HG02588 (cell line): ENCODE measurements at regions not wholly inside any gene's neighbourhood (a gene's known extent, or its start where the extent isn't known, plus 50 kb on each side); places are given as distances from the start of the nearest gene placed in this dataset.

ENCODE experiments used
- ATAC-seq: cut with Tn5 transposase; IDR thresholded peaks from one replicate; pipeline ENCODE4 v1.9.1; 2021; ENCODE audit warnings: mild to moderate bottlenecking, moderate library complexity; ENCODE audit not compliant: unreplicated experiment

DNA sequence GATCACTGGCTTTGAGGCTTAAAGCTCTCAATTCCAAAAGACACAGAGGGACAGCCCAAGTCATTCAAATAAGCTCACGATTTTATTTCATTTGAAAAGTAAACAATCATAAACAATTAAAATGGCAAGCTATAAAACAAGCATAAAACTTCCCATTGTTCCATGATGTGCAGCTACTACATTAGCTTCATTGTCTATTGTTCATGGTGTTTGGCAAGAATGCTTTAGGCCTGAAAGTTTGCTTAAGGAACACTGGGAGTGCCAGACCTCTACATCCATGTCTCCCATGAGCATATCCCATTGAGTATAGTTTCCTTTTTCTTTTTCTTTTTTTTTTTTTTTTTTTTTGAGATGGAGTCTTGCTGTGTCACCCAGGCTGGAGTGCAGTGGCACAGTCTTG is 286.1 kb upstream of the ESRRG start:
- no peak for ATAC-seq

DNA sequence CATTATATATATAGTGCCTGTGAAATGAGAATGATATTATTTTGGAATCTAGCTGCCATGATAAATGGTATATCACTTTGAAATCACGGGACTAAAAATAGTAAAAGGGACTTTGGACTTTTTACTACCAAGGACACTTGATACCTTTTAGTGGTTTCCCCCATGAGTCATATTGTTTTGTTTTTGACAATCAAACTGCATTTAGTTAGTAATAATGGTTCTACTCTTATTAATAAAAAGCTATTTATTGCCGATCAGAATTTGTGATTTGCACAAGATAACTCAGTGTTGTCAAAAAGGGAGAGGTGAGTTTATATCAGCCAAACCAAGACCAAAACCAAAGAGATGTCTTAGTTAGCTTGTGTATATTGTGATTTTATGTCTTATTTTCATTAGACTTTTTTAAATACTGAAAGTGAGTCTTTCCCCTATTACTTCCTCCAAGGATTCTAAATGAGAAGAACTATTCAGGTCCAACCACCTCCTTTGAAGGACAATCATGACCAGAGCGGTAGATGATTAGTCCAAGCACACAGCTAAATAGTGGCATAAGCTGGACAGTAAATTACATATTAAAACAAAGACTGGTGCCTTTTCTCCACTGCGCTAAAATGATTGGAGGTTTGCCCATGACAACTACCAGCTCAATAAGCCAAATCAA is 281.7 kb upstream of the ESRRG start:
- ATAC-seq, result no peak

DNA sequence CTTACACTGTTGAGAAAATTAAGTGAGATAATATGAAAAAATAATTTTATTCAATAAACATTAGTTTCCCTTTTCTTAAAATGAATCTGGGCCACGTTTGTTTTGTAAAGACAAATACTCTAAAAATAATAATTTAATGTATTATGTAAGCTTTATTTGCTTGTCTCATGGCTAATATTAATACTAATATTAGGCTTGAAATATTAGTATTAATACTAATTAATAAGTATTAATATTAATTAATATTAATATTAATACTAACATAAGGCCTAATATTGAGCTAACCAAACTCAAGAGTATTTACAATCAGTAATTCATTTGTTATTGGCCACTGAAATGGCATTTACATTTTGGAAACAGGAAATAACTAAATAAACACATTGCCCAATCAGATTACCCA is 280.1 kb upstream of the ESRRG start:
- ATAC-seq, result no peak

GRCh38 chr1:216997831-216998230 is 274.6 kb upstream of the ESRRG start:
- no peak for ATAC-seq

GRCh38 chr1:216997069-216997468 is 273.8 kb upstream of the ESRRG start:
- no peak for ATAC-seq

- no peak for ATAC-seq
Observed at GRCh38 chr1:216984536-216984935, 261.3 kb upstream of the ESRRG start.

DNA sequence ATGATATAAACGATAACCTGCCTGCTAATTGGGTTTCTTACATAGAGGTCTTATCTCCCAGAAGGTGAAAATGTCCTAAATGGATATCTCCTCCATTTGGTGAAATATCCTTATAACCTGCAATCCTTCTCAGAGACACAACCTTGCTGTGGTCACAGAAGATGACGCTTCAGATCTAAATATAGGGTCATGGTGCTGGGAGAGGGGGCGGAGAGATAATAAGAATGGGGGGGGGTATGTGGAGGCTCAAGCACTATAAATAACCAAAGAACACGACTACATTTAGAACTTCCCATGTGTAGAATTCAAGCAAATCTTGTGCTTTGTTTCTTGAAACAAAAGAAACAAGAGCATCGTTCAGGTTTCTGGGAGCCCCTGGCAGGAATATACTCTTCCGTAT is 260.6 kb upstream of the ESRRG start:
- no peak for ATAC-seq

DNA sequence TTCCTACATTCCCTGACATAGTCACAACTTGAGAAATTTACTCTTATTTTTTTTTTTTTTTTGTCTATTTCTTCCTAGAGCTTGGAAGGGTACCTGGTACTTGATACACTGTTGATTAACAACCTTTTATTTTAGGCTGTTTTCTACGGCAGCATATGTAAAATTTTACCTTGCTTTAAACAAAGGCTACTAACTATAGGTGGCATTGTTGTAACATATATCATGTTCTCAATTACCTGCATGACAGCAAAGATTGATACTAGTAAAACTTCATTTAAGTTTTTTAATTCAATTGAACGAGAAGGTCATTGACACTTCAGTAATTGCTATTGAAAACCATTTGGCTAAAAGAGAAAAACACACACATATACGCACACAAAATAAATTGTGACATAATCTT is 238.3 kb upstream of the ESRRG start:
- ATAC-seq, result no peak

DNA sequence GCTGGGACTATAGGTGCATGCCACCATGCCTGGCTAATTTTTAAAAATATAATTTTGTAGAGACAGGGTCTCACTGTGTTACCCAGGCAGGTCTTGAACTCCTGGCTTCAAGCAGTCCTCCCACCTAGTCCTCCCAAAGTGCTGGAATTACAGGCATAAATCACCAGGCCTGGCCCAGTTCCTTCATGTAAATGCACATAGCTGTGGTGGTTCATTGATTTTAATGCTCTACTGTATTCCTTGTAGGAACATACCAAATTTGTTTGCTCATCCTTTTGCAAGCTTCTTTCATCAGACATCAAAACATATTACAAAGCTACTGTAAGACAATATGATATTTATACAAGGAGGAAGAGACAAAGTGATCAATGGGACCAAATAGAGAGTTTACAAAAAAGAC is 237.5 kb upstream of the ESRRG start:
- ATAC-seq, result no peak

DNA sequence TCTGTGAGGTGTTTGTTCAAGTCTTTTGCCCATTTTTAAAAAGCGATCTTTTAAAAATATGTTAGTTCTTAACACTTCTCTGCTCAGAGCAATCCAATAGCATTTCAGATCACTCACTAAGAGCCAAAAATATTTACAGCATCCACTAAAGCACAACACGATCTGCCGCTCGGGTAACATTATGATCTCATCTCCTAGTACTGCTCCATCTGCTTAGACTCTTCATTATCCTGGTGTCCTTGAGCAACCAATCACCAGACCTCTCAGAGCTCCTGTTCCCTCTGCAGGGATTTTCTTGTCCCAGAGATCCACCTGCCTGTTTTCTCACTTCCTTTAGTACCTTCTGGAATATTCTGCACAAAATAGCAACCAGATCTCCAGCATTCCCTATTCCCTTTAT is 235.3 kb upstream of the ESRRG start:
- ATAC-seq, result no peak

DNA sequence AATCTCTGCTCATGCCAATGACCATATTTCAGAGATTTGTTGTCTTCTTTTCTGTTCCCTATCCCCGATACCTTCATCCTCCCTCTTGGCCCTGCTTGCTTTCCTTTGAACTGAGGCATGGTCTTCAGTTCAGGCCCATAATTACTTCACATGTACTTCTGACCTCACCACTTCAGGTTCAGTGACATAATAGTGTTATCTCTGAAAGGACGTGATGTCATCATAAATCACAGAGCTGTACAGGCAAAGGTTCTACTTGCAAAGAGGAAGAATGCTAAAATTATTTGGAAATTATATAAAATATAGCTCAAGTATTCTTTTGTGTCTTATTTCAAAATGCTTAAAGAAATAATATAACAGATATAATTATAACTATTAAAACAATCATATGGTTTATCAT is 230.3 kb upstream of the ESRRG start:
- no peak for ATAC-seq

- ATAC-seq, result no peak
Observed at GRCh38 chr1:216952864-216953263, 229.6 kb upstream of the ESRRG start.

DNA sequence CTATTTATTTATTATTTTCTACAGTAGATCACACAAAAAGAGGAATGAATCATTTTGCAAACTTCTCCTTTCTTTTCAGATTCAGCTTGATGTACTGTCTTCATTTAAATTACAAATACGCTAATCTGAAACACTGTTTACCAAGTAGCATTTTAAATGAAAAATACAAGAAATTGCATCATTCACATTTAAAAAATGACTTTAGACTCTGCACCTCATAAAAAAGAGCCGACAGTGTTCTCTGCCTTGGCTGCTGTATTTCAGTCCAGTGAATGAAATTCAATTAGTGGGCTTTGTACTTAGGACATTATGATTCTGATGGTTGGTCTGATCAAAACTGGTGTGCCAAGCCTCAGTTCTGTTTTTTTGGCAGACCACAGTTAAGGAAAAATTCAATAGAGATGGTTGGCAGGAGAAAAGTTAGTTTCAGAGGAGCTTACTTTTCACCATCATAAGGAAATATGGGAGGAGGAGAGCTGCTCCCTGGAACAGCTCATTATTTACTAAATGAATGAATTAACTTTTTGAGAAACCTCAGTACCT is 222.4 kb upstream of the ESRRG start:
- no peak for ATAC-seq

GRCh38 chr1:216944864-216945510 is 221.8 kb upstream of the ESRRG start:
- no peak for ATAC-seq

DNA sequence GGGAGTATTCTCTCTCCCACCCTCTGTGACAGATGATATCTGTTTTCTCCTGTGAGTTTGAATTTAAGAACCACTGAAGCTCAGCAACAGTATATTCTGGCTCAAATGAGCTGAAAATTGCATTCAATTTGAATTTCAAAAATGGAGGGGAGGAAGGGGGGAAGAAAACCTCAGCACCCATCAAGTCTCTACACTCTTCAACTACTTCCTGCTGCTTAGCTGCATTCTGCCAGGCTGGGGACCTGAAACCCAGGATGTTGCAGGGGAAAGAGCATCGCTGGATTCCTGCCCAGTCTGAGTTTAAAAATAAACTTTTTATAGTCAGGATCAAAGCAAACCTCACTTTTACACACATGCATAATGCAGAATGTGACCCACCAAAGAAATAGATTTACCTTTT is 214.3 kb upstream of the ESRRG start:
- no peak for ATAC-seq

GRCh38 chr1:216936779-216937178 is 213.6 kb upstream of the ESRRG start:
- ATAC-seq, result no peak

DNA sequence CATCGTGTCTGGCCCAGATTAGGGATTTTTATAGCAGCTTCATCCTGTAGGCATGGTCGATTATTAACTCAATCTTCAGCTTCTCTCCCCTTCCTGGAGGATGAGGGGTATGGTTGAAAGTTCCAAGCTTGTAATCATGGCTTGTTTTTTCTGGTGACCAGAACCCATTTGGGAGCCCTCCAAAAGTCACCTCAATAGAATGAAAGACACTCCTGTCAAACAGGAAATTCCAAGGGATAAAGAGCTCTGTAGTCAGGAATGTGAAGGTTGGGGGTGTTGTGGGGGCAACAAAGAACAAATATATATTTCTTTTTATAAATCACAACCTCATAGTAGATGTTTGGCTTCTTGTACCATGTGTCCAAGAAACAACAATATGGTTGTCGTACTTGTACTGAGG is 212.7 kb upstream of the ESRRG start:
- no peak for ATAC-seq

DNA sequence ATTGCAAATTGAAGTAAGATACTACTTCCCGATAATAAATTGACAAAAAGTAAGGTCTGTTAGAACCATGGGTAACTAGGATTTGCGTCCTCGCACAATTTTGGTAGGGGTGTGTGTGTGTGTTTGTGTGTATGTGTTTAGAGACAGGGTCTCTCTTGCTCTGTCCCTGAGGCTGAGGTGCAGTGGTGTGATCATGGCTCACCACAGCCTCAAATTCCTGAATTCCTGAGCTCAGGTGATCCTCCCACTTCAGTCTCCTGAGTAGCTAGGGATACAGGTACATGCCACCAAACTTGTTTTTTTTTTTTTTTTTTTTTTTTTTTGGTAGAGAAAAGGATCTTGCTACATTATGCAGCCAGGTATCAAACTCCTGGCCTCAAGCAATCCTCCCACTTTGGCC is 209.2 kb upstream of the ESRRG start:
- no peak for ATAC-seq

DNA sequence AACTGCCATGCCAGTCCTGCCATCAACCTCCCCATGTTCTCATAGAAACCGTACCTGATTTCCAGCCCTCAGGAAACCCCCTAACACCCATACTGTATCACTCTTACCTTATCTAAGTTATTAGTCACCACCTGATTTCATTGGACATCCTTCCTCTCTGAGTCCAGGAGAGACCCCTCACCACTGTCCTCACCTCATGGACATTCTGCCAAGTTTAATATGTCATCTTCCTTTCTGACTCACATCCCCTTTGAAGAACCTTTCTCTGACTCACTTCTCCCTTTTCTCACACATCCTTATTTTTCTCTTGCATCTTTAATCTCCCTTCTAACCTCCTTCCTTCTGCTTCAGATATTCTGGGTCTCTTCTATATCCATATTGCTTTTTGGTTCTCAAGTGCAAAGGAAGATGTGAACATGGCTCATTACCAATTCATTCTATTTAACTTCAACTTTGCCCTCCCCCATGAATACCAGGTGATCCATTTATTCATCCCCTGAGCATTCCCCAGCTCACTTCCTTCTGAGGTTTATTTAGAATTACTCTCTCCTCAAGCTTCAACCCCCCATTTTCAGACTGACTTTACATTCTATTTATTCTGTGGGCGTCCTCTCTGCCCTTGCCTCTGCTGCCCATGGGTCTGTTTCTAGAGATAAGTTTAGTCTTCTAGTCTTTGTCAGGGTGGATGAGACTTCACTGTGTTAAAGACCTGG is 206.8 kb upstream of the ESRRG start:
- ATAC-seq, result no peak

GRCh38 chr1:216927633-216928032 is 204.4 kb upstream of the ESRRG start:
- ATAC-seq, result no peak

DNA sequence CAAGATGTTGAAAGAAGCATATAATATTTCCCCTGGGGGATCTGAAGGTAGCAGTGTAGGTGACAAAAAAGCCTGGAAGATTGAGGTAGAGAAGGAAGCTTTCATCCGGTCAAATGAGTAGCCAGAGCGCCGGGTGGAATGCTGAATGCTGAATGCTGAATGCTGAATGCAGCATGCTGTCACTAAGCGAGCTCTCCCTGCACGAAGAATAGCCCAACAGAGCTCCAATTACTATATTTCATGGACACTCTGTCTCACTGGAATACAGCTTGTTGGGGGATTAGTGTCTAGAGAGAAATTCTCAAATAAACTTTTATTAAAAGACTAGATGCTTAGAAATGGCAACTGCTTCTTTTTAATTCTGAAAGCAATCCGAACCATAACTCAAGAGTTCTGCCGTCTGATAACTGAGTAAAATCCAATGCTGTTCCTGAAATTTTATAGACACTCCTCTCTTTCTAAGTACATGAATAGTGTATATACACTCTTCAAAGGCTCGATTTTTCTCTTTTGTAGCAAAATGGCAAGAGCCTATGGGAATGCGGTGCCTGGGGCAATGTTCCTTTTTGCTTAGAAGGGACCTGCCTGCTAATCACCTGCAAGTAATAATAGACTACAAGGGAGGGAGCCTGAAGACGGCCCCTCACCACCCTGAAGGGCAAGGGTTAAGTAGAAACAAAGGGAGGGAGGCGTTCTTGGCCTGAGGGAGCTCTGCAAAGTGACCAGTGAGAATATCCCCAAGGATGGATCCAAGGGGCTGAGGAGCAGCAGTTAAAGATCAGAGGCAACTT is 203.7 kb upstream of the ESRRG start:
- ATAC-seq, result no peak
